Endothelial cell of umbilical vein (primary cell): ENCODE measurements at regions not wholly inside any gene's neighbourhood (a gene's known extent, or its start where the extent isn't known, plus 50 kb on each side); places are given as distances from the start of the nearest gene placed in this dataset.

ENCODE experiments used
- BruUV-seq: library from RNA; stranded (reverse); fragments of 400-500 nt; replicated peaks from 2 replicates; lab custom pipeline; 2021; lab: Mats Ljungman, UMichigan
- CTCF ChIA-PET: fragments of 300-600, 350-600 bp; sonication (Branson Sonifier 250); formaldehyde crosslinking; loops from one replicate; lab custom pipeline; 2021; ENCODE audit warnings: antibody characterized with exemption, inconsistent platforms; lab: Charles Lee
- POLR2A ChIA-PET: fragments of 300-600, 350-600 bp; sonication (Branson Sonifier 250); formaldehyde crosslinking; loops from one replicate; lab custom pipeline; 2021; ENCODE audit warnings: antibody characterized with exemption, inconsistent platforms; lab: Charles Lee
- DNase-seq: peaks from one replicate; pipeline ENCODE4 v3.0.0-alpha.2; 2011; ENCODE audit warnings: low read depth, low spot score
- FAIRE-seq: peaks from 2 replicates; lab custom pipeline; 2011; peaks lifted over from hg19 to GRCh38; lab: Jason Lieb, UNC
- H2AFZ ChIP-seq: 2 replicates; pipeline ENCODE4 v1.6.0; 2012; ENCODE audit warnings: low read depth, low read length, control low read depth, inconsistent platforms
- H3K27ac ChIP-seq: 2 replicates; pipeline ENCODE4 v1.5.1; 2011; ENCODE audit warnings: low read depth, mild to moderate bottlenecking, control low read depth, low read length, moderate library complexity; ENCODE audit not compliant: insufficient read depth
- H3K27me3 ChIP-seq, 2 experiments: 2 replicates each; pipeline versions ENCODE4 v1.6.0 to v1.6.1; 2011; ENCODE audit warnings: low read length in 2 of 2, mixed read lengths in 1 of 2; ENCODE audit not compliant: control insufficient read depth in 2 of 2, insufficient read depth in 2 of 2
- H3K36me3 ChIP-seq, 2 experiments: 2 replicates in 1 of 2; 3 replicates in 1 of 2; pipeline ENCODE4 v1.5.1; 2011; ENCODE audit warnings: low read length in 2 of 2, mild to moderate bottlenecking in 1 of 2, moderate library complexity in 1 of 2; ENCODE audit not compliant: control insufficient read depth in 2 of 2, insufficient read depth in 2 of 2; ENCODE audit errors: extremely low read depth in 1 of 2
- H3K4me1 ChIP-seq: 3 replicates; pipeline ENCODE4 v1.5.1; 2011; ENCODE audit warnings: mild to moderate bottlenecking, low read length; ENCODE audit not compliant: control insufficient read depth, insufficient read depth; ENCODE audit errors: extremely low read depth
- H3K4me2 ChIP-seq: 2 replicates; pipeline ENCODE4 v1.6.1; 2011; ENCODE audit warnings: low read length, control low read depth, mixed read lengths; ENCODE audit not compliant: insufficient read depth
- H3K4me3 ChIP-seq, 3 experiments: fragments of 200-600 bp in 1 of 3; sonication (generic), shearing (Covaris generic) in 1 of 3; replicated peaks in 1 of 3; 2 replicates each; pipeline ENCODE4 v1.5.1; 2011 to 2016; ENCODE audit warnings: control low read depth in 3 of 3, low read length in 3 of 3, mild to moderate bottlenecking in 2 of 3, inconsistent platforms in 1 of 3, low read depth in 1 of 3, moderate library complexity in 1 of 3; ENCODE audit not compliant: insufficient read depth in 1 of 3
- H3K79me2 ChIP-seq: 2 replicates; pipeline ENCODE4 v1.6.0; 2012; ENCODE audit warnings: low read length, inconsistent platforms; ENCODE audit not compliant: control insufficient read depth, insufficient read depth
- H3K9ac ChIP-seq: replicated peaks from 2 replicates; pipeline ENCODE3; 2011; ENCODE audit warnings: low read length, control low read depth; ENCODE audit not compliant: insufficient read depth; ENCODE audit errors: extremely low read depth
- H3K9me1 ChIP-seq: replicated peaks from 3 replicates; pipeline ENCODE4 v1.6.0; 2011; ENCODE audit warnings: mild to moderate bottlenecking, low read length; ENCODE audit not compliant: control insufficient read depth, insufficient read depth; ENCODE audit errors: extremely low read depth
- H3K9me3 ChIP-seq: replicated peaks from 2 replicates; pipeline ENCODE4 v1.5.1; 2012; ENCODE audit warnings: low read length, inconsistent platforms; ENCODE audit not compliant: control insufficient read depth, insufficient read depth
- H4K20me1 ChIP-seq: replicated peaks from 2 replicates; pipeline ENCODE3; 2011; ENCODE audit warnings: mild to moderate bottlenecking, low read length; ENCODE audit not compliant: control insufficient read depth, insufficient read depth; ENCODE audit errors: extremely low read depth
- EZH2 ChIP-seq: IDR thresholded peaks from 2 replicates; pipeline ENCODE4 v1.6.1; 2012; ENCODE audit warnings: borderline replicate concordance, low read depth, mild to moderate bottlenecking, moderate library complexity, low read length, inconsistent platforms; ENCODE audit not compliant: severe bottlenecking
- FOS ChIP-seq: IDR thresholded peaks from 2 replicates; pipeline ENCODE4 v1.6.1; 2011; ENCODE audit warnings: mild to moderate bottlenecking, low read length, moderate library complexity, borderline replicate concordance; ENCODE audit not compliant: insufficient read depth
- GATA2 ChIP-seq: IDR thresholded peaks from 2 replicates; pipeline ENCODE4 v1.7.0; 2011; ENCODE audit warnings: low read depth, mild to moderate bottlenecking, moderate library complexity, mixed read lengths, low read length; ENCODE audit not compliant: insufficient read length, insufficient read depth
- JUN ChIP-seq: IDR thresholded peaks from 2 replicates; pipeline ENCODE4 v1.6.1; 2011; ENCODE audit warnings: borderline replicate concordance, low read depth; ENCODE audit not compliant: insufficient read length, insufficient read depth
- MYC ChIP-seq: IDR thresholded peaks from one replicate; pipeline ENCODE4 v1.6.1; 2011; ENCODE audit warnings: mild to moderate bottlenecking, low read depth, low read length
- POLR2A ChIP-seq: IDR thresholded peaks from 2 replicates; pipeline ENCODE4 v1.6.1; 2012; ENCODE audit warnings: low read depth, mild to moderate bottlenecking, control low read depth, low read length
- POLR2AphosphoS5 ChIP-seq: IDR thresholded peaks from 2 replicates; pipeline ENCODE4 v1.6.1; 2012; ENCODE audit warnings: low read depth, mild to moderate bottlenecking, control low read depth, low read length, moderate library complexity; ENCODE audit not compliant: insufficient read depth
- dilution Hi-C: fragments of 300-500 bp; cut with MboI; formaldehyde crosslinking; loops from one replicate; pipeline ENCODE4 v1.15.0; 2019; ENCODE audit warnings: low sequenced_read_pairs; ENCODE audit not compliant: extremely low pct_ligation_motif_present
- intact Hi-C: fragments of 100-400 bp; cut with micrococcal nuclease; formaldehyde crosslinking; loops from one replicate; pipeline ENCODE4 v1.10.0; 2022
- TF ChIP-seq, protein P1 (sequence below): IDR thresholded peaks from 2 replicates; pipeline ENCODE4 v1.6.1; 2011; ENCODE audit not compliant: insufficient read depth, insufficient read length
- TF ChIP-seq, protein P2 (sequence below), 2 donors: IDR thresholded peaks; 1 replicate in 1 of 2; 2 replicates in 1 of 2; pipeline ENCODE4 v1.5.1; 2011; ENCODE audit warnings: low read length in 2 of 2, mild to moderate bottlenecking in 2 of 2, moderate library complexity in 2 of 2, control low read depth in 1 of 2, inconsistent platforms in 1 of 2, low read depth in 1 of 2; ENCODE audit not compliant: insufficient read depth in 1 of 2; ENCODE audit errors: extremely low read depth in 1 of 2

DNA sequence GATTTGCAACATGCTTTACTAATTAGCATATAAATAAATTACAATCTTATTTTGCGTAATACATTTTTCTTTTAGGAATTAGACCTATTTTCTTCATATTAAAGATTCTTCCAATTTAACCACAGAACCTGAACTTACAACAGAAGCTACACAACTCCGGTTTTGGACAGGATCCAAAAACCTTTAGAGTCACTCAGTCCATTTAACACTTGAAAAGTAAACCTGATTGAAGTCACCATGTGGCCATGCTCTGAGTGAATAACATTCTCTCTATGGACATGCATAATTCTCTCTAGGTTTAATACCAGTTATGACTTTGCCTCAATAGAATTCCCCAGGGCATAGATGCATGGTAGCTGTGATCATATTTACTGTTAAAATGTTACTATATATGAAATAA lies 751.0 kb downstream of the VGLL3 start:
- peaks cover 1% of the 10 kb centered on the region for H3K9me3 ChIP-seq
- no peak overlapping the region for H3K4me3 ChIP-seq
- H3K36me3 ChIP-seq = no peaks in the 10 kb centered on the region
- dilution Hi-C loops = no loop called here
- intact Hi-C loops = no loop called here
- no peak overlapping the region for H3K4me2 ChIP-seq
- TF ChIP-seq GATA2 (no peak), POLR2AphosphoS5 (no peak), FOS (no peak), JUN (no peak), MYC (no peak), EZH2 (no peak), POLR2A (no peak)
- TF ChIP-seq, protein P1, sequence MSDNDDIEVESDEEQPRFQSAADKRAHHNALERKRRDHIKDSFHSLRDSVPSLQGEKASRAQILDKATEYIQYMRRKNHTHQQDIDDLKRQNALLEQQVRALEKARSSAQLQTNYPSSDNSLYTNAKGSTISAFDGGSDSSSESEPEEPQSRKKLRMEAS = no peak
- TF ChIP-seq, protein P2, sequence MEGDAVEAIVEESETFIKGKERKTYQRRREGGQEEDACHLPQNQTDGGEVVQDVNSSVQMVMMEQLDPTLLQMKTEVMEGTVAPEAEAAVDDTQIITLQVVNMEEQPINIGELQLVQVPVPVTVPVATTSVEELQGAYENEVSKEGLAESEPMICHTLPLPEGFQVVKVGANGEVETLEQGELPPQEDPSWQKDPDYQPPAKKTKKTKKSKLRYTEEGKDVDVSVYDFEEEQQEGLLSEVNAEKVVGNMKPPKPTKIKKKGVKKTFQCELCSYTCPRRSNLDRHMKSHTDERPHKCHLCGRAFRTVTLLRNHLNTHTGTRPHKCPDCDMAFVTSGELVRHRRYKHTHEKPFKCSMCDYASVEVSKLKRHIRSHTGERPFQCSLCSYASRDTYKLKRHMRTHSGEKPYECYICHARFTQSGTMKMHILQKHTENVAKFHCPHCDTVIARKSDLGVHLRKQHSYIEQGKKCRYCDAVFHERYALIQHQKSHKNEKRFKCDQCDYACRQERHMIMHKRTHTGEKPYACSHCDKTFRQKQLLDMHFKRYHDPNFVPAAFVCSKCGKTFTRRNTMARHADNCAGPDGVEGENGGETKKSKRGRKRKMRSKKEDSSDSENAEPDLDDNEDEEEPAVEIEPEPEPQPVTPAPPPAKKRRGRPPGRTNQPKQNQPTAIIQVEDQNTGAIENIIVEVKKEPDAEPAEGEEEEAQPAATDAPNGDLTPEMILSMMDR (IDR thresholded peaks at IDR 0.05; ENCODE audit: extremely low read depth in 1 of 2, insufficient read depth in 1 of 2, low read depth in 1 of 2, low read length in 2 of 2) = no peak
- H3K27ac ChIP-seq = no peak overlapping the region
- no peaks in the 10 kb centered on the region for H3K79me2 ChIP-seq
- no peaks in the 10 kb centered on the region for H4K20me1 ChIP-seq
- FAIRE-seq (no peak), DNase-seq (no peak)
- POLR2A ChIA-PET = no interaction called here
- CTCF ChIA-PET = no interaction called here
- no TSS peak for BruUV-seq
- no peaks in the 10 kb centered on the region for H3K9me1 ChIP-seq
- H3K9ac ChIP-seq = no peak overlapping the region
- H3K27me3 ChIP-seq = no peaks in the 10 kb centered on the region
- no peak overlapping the region for H2AFZ ChIP-seq
- no peaks in the 10 kb centered on the region for H3K4me1 ChIP-seq
